ENCODE measurements at regions not wholly inside any gene's neighbourhood (a gene's known extent, or its start where the extent isn't known, plus 50 kb on each side); places are given as distances from the start of the nearest gene placed in this dataset.

- no peaks in the 10 kb centered on the region for H3K36me3 Mint-ChIP-seq (ENCODE audit: low read depth)
- no peaks in the 10 kb centered on the region for H3K9me3 Mint-ChIP-seq
- no peak overlapping the region for H3K27ac Mint-ChIP-seq
- no peak overlapping the region for H3K4me3 Mint-ChIP-seq
- peaks cover 49% of the 10 kb centered on the region for H3K27me3 Mint-ChIP-seq
- no peak for DNase-seq
- no peaks in the 10 kb centered on the region for H3K4me1 Mint-ChIP-seq (ENCODE audit: low read depth)
Observed at GRCh38 chr16:86363836-86364618, 146.3 kb upstream of the FOXF1 start.

DNA sequence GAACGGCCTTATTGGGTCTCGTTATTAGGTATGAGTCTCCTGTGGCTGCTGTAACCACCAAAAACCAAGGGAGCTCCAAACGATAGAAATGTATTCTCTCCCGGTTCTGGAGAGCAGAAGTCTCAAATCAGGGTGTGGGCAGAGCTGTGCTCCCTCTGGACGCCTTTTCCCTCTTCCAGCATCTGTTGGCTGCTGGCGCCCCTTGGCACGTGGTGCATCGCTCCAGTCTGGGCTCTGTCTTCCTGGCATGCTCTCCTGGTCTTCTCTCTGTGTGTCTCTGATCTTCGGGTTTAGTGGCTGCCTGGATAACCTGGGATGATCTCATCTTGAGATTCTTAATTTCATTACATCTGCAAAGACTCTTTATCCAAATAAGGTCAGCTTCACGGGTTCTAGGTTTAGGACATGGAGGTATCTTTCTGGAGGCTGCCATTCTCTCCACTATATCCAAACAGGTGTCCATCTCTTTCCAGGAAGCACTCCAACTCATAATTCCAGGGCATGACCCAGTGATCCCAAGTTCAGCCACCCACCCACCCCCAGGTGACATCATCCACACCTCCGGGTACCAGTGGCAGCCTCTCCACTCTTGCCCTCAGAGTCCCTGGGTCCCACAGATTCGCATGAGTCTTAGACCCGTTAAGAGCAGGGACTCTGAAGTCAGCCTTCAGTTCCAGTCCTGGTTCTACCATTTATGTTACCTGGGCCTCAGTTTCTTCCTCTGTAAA, 145.5 kb upstream of the FOXF1 start:
- H3K27me3 Mint-ChIP-seq = peaks cover 42% of the 10 kb centered on the region

DNA sequence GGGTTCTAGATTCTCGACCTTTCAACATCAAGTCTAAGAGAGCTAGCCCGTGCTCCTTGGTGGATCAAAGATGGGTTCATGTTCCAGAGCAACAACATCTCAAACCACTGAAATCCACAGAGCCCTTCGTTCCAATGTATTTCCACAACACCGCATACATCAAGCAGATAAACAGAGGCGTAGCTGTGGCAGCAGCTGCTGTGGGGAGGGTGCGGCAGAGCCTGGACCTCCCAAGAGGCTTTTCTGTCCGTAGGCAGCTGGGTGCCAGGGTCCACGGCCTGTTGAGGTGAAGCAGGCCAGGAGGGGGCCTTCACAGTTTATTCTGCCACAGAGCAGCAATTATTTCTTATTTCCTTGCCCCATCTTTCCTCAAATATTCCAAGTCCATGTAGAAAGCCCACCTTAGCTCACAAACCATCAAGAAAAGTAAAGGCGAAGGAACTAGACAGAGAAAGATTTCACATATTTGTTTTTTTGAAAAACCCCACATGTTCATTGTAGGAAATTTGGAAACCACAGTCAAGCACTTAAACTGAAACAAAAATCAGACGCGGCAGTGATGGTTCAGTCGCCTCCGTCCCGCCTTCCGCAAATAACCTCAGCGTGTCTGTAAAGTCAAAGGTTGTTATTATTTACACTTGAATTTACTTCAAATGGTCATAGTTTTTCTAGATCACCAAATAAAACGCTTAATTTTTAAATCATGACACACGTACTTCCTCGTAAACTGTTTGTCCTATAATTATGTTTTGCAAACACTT, 144.6 kb upstream of the FOXF1 start:
- Mint-ChIP-seq H3K4me3 (no peak overlapping the region), H3K36me3 (ENCODE audit: low read depth) (no peaks in the 10 kb centered on the region), H3K9me3 (no peaks in the 10 kb centered on the region), H3K27me3 (peaks cover 38% of the 10 kb centered on the region), H3K27ac (no peak overlapping the region), H3K4me1 (ENCODE audit: low read depth) (no peaks in the 10 kb centered on the region)
- DNase-seq = no peak

More for the DNA sequence above, 145.5 kb upstream of the FOXF1 start:
- no peak for DNase-seq
- Mint-ChIP-seq H3K4me1 (ENCODE audit: low read depth) (no peaks in the 10 kb centered on the region), H3K9me3 (no peaks in the 10 kb centered on the region), H3K36me3 (ENCODE audit: low read depth) (no peaks in the 10 kb centered on the region), H3K4me3 (no peak overlapping the region), H3K27ac (no peak overlapping the region)

GRCh38 chr16:86366481-86366880, 143.8 kb upstream of the FOXF1 start:
- no peak overlapping the region for H3K27ac Mint-ChIP-seq
- peaks cover 32% of the 10 kb centered on the region for H3K27me3 Mint-ChIP-seq
- H3K9me3 Mint-ChIP-seq = no peaks in the 10 kb centered on the region
- no peaks in the 10 kb centered on the region for H3K36me3 Mint-ChIP-seq (ENCODE audit: low read depth)
- no peaks in the 10 kb centered on the region for H3K4me1 Mint-ChIP-seq (ENCODE audit: low read depth)
- H3K4me3 Mint-ChIP-seq = no peak overlapping the region
- DNase-seq = no peak

- Mint-ChIP-seq H3K4me3 (no peak overlapping the region), H3K9me3 (no peaks in the 10 kb centered on the region)
Observed at GRCh38 chr16:86367291-86368072, 142.8 kb upstream of the FOXF1 start.

DNA sequence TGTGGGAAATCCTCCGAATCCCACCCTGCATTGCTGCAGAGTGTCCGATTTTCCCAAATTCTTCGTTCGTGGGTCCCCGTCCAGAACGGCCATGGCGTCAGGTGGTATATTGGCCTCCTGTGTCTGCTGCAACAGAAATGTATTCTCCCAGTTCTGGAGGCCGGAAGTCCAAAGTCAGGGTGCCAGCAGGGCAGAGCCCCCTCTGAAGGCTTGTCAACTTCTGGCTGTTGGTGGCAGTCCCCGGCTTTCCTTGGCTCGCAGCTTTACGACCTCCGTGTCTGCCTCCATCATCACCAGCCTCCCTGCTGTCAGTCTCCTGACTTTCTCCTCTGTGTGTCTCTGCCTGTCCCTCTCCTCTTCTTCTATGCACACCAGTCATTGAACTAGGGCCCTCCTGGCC, 142.1 kb upstream of the FOXF1 start:
- no peaks in the 10 kb centered on the region for H3K4me1 Mint-ChIP-seq (ENCODE audit: low read depth)
- H3K27me3 Mint-ChIP-seq = peaks cover 32% of the 10 kb centered on the region
- H3K36me3 Mint-ChIP-seq (ENCODE audit: low read depth) = no peaks in the 10 kb centered on the region
- no peak overlapping the region for H3K27ac Mint-ChIP-seq
- H3K9me3 Mint-ChIP-seq = no peaks in the 10 kb centered on the region
- DNase-seq = no peak
- no peak overlapping the region for H3K4me3 Mint-ChIP-seq

More at GRCh38 chr16:86367291-86368072, 142.8 kb upstream of the FOXF1 start:
- no peak for DNase-seq
- Mint-ChIP-seq H3K36me3 (ENCODE audit: low read depth) (no peaks in the 10 kb centered on the region), H3K27ac (no peak overlapping the region), H3K4me1 (ENCODE audit: low read depth) (no peaks in the 10 kb centered on the region), H3K27me3 (peaks cover 33% of the 10 kb centered on the region)

DNA sequence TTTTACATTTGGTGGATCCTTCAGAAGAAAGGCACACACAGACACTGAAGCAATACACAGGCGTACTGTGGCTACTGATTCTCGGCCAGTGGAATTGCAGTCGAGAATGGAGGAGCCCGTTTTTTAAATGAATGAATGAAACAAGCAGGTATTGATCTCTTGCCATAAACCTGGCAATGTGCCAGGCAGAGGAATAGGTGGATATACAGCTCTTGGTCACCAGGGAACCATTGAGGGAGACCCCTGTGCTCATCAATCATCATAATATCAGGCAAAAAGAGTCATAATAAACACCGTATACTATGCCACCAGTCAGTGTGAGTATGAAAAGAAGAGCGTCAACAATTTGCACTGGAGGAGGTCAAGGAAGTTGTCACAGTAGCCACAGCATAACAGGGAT, 140.3 kb upstream of the FOXF1 start:
- Mint-ChIP-seq H3K27me3 (peaks cover 29% of the 10 kb centered on the region), H3K4me1 (ENCODE audit: low read depth) (no peaks in the 10 kb centered on the region), H3K36me3 (ENCODE audit: low read depth) (no peaks in the 10 kb centered on the region), H3K9me3 (no peaks in the 10 kb centered on the region), H3K4me3 (no peak overlapping the region), H3K27ac (no peak overlapping the region)
- DNase-seq = no peak

DNA sequence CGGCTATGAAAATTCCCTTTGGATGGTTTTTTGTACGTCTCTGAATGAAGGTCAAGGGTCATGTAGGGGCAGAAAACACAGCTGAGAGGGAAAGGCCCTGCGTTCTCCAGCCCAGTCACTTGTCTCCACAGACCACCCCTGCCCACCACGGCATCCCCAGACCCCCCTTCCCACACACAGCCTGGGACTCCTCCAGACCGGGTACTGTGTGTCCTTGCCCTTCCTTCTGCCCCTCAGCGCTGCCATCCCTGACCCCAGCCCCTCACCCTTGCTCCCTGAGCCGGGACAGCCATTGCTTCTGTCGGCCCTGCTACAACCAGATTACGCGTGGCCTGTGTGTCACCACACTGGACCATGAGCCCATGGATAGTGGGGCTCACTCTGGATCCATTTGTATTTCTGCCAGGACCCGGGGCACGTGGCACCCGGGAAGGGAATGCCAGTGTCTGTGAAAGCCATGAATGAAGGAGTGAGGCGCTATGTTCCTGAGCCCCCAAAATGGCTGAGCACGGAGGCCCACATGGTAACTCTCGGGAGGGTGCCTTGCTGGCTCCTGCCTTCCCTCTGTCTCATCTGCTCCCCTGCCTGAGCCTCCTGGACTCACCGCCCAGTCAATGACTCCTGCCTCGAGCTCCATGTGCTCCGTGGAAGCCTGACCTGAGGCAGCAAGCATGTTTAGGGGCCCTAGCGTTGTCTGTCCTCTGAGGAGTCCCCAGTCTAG, 139.1 kb upstream of the FOXF1 start:
- H3K4me3 Mint-ChIP-seq = no peak overlapping the region
- H3K27me3 Mint-ChIP-seq = peaks cover 27% of the 10 kb centered on the region

GRCh38 chr16:86372193-86372592, 138.1 kb upstream of the FOXF1 start:
- Mint-ChIP-seq H3K27ac (no peak overlapping the region), H3K27me3 (peaks cover 27% of the 10 kb centered on the region), H3K36me3 (ENCODE audit: low read depth) (no peaks in the 10 kb centered on the region), H3K4me1 (ENCODE audit: low read depth) (no peaks in the 10 kb centered on the region), H3K4me3 (no peak overlapping the region), H3K9me3 (no peaks in the 10 kb centered on the region)
- DNase-seq = no peak

More for the DNA sequence above, 139.1 kb upstream of the FOXF1 start:
- no peak overlapping the region for H3K27ac Mint-ChIP-seq
- no peaks in the 10 kb centered on the region for H3K36me3 Mint-ChIP-seq (ENCODE audit: low read depth)
- H3K9me3 Mint-ChIP-seq = no peaks in the 10 kb centered on the region
- H3K4me1 Mint-ChIP-seq (ENCODE audit: low read depth) = no peaks in the 10 kb centered on the region
- DNase-seq = no peak

DNA sequence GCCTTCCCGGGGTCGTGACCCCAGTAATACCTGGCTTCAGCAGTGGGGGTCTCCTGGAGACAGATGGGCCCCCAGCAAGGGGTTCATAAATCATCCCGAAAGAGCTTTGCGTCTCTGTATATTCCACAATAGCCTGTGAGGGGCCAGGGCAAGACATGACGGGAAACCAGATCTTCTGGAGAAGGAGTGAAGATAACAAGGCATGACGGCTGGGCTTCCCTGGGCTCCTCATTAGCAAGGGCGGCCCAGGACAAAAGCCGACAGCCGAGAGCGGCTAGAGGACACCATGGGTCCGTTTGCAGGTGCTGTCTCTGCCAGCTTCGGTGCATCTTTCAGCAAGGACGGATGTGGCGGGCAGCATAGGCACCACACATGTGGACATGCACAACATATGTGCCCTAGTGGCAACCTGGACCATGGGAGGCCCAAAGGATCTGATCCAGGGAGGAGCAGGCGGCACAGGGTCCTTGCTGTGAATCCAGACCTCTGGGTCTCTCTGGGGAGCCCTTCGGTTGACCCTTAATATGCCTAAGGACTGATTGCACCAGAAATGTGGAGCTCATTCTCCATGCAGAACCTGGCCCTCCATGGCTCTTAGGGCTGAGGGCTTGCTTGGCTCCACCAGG, 136.9 kb upstream of the FOXF1 start:
- Mint-ChIP-seq H3K4me1 (ENCODE audit: low read depth) (no peaks in the 10 kb centered on the region), H3K4me3 (no peak overlapping the region), H3K36me3 (ENCODE audit: low read depth) (no peaks in the 10 kb centered on the region), H3K27ac (no peak overlapping the region), H3K9me3 (no peaks in the 10 kb centered on the region), H3K27me3 (peaks cover 19% of the 10 kb centered on the region)
- DNase-seq = no peak

DNA sequence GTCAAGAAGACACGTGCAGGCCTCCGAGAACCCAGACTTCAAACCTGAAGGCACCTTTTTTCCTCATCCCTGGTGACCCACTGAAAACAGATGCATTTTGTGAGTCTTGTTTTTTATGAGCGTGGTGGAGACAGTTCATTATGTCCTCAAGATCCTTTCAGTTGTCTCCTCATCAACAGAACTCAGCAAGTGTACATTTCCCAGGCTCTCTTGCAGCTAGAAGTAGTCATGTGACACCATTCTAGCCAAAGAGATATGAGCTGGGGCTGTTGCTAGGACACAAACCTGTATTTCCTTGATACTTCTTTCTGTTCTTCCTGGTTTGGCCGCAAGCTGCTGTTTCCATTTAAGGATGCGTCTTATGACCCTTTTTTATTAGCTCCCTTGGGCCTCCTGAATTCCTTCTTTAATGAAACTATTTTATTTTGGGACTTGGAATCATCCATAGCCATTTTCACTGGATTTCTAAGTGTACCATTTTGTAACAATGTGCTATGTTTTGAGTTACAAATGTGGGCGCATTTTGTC, 135.7 kb upstream of the FOXF1 start:
- Mint-ChIP-seq H3K36me3 (ENCODE audit: low read depth) (no peaks in the 10 kb centered on the region), H3K27ac (no peak overlapping the region)

GRCh38 chr16:86375364-86375763, 135.0 kb upstream of the FOXF1 start:
- no peaks in the 10 kb centered on the region for H3K36me3 Mint-ChIP-seq (ENCODE audit: low read depth)
- H3K4me3 Mint-ChIP-seq = no peak overlapping the region
- H3K27me3 Mint-ChIP-seq = peaks cover 16% of the 10 kb centered on the region
- no peaks in the 10 kb centered on the region for H3K4me1 Mint-ChIP-seq (ENCODE audit: low read depth)
- DNase-seq = no peak
- H3K27ac Mint-ChIP-seq = no peak overlapping the region
- H3K9me3 Mint-ChIP-seq = no peaks in the 10 kb centered on the region

More for the DNA sequence above, 135.7 kb upstream of the FOXF1 start:
- Mint-ChIP-seq H3K4me3 (no peak overlapping the region), H3K9me3 (no peaks in the 10 kb centered on the region), H3K27me3 (peaks cover 16% of the 10 kb centered on the region), H3K4me1 (ENCODE audit: low read depth) (no peaks in the 10 kb centered on the region)
- no peak for DNase-seq

GRCh38 chr16:86375851-86376250, 134.5 kb upstream of the FOXF1 start:
- H3K4me1 Mint-ChIP-seq (ENCODE audit: low read depth) = no peaks in the 10 kb centered on the region
- no peak overlapping the region for H3K4me3 Mint-ChIP-seq
- H3K27me3 Mint-ChIP-seq = peaks cover 16% of the 10 kb centered on the region
- H3K27ac Mint-ChIP-seq = no peak overlapping the region
- no peaks in the 10 kb centered on the region for H3K9me3 Mint-ChIP-seq
- no peaks in the 10 kb centered on the region for H3K36me3 Mint-ChIP-seq (ENCODE audit: low read depth)
- no peak for DNase-seq

All from activated T-cell treated with anti-CD3 and anti-CD28 coated beads, Interleukin-2, amount 50 U/mL, for 24 hours (primary cell).